Activated T-cell treated with anti-CD3 and anti-CD28 coated beads, Interleukin-2, amount 50 U/mL, for 24 hours (primary cell): ENCODE measurements at regions not wholly inside any gene's neighbourhood (a gene's known extent, or its start where the extent isn't known, plus 50 kb on each side); places are given as distances from the start of the nearest gene placed in this dataset.
"Not testable (repeated sequence)": the region's sequence is repeated elsewhere in the genome, so short reads cannot be mapped to it uniquely, and the experiment has no call there.

Experiments used
- DNase-seq: peaks from one replicate; pipeline ENCODE4 v3.0.0-alpha.2; 2020
- H3K27ac Mint-ChIP-seq: 2 replicates; pipeline ENCODE4 v1.8.0; 2020; ENCODE audit warnings: mild to moderate bottlenecking, mixed read lengths
- H3K27me3 Mint-ChIP-seq: 2 replicates; pipeline ENCODE4 v1.8.0; 2020; ENCODE audit warnings: mixed read lengths
- H3K36me3 Mint-ChIP-seq: 2 replicates; pipeline ENCODE4 v1.8.0; 2020; ENCODE audit warnings: low read depth, mixed read lengths
- H3K4me1 Mint-ChIP-seq: 2 replicates; pipeline ENCODE4 v1.8.0; 2020; ENCODE audit warnings: low read depth, mixed read lengths
- H3K4me3 Mint-ChIP-seq: 2 replicates; pipeline ENCODE4 v1.8.0; 2020; ENCODE audit warnings: mild to moderate bottlenecking, moderate library complexity, mixed read lengths
- H3K9me3 Mint-ChIP-seq: 2 replicates; pipeline ENCODE4 v1.8.0; 2020; ENCODE audit warnings: mixed read lengths

DNA sequence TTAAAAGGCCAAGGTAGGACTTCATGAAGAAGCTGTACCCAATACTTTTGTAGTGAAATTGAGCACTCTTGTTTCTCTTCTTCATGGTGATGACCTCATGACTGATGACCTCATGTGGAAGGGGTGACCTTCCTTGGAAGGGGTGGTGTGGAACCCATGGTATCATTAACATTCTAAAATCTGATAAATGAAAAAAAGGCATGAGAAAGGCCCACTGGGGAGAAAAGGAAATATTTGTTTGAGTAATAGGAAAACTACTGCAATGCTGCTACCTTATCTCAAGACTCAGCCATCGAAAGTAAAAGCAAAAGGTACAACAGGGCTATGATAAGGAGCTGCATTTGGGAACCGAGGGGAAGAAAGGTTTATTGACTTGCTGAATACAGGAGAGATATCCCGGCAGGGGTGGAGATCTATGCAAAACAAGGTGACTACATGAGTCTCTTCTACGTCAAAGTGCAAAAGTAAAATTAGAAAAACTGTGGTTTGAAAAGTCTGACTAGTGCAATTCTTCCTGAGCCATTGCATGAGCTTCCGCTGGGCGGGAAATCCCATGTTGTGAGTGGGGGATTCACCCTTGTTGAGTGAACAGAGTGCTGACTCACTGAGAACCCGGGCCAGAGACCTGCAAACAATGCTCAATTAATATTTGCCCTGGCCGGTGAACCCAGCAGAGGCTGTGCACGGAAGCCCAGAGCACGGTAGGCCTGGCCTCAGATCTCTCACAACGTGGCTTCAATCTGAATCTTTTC is 138.9 kb upstream of the RFC3 start:
- H3K27me3 Mint-ChIP-seq: no peaks in the 10 kb centered on the region
- DNase-seq: peak; percentile 79
- H3K27ac Mint-ChIP-seq: peak overlapping the region; percentile 90
- H3K9me3 Mint-ChIP-seq: no peaks in the 10 kb centered on the region
- peaks cover 38% of the 10 kb centered on the region for H3K4me1 Mint-ChIP-seq
- H3K4me3 Mint-ChIP-seq: peak overlapping the region; percentile 60
- no peaks in the 10 kb centered on the region for H3K36me3 Mint-ChIP-seq

DNA sequence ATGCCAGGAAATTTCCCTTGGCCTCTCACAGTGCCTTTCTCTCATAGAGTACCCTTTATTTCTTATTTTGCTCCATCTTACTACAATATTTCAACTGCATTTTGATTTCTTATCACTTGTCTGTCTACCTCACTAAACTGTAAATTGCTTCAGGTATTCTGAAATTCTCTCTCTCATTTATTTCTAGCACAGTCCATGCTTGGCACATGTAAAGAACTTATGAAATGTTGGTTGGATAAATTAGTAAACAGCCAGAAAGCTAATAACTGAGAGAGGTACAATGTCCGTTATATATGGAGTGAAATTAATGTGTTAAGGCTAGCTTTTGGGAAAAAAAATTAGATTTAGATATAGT is 138.3 kb upstream of the RFC3 start:
- no peaks in the 10 kb centered on the region for H3K9me3 Mint-ChIP-seq
- DNase-seq: no peak
- H3K27me3 Mint-ChIP-seq: no peaks in the 10 kb centered on the region
- H3K4me3 Mint-ChIP-seq: peak overlapping the region; percentile 60
- H3K4me1 Mint-ChIP-seq: peaks cover 38% of the 10 kb centered on the region
- no peaks in the 10 kb centered on the region for H3K36me3 Mint-ChIP-seq
- peak overlapping the region; percentile 90 for H3K27ac Mint-ChIP-seq

DNA sequence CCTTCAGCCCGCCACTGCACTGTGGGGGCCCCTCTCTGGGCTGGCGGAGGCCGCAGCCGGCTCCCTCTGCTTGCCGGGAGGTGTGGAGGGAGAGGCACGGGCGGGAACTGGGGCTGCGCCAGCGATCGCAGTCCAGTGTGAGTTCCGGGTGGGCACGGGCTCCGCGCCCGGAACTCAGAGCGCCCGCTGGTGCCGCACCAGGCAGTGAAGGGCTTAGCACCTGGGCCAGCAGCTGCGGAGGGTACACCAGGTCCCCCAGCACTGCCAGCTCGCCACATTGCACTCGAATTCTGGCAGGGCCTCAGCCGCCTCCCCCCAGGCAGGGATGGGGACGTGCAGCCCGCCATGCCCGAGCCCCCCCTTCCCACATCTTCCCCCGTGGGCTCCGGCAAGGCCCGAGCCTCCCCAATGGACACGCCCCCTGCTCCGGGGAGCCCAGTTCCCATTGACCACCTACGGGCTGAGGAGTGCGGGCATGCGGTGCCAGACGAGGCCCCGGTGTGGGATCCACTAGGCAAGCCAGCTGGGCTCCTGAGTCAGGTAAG is 135.9 kb upstream of the RFC3 start:
- H3K4me3 Mint-ChIP-seq: no peak overlapping the region
- H3K4me1 Mint-ChIP-seq: peaks cover 28% of the 10 kb centered on the region
- DNase-seq: no peak
- H3K27me3 Mint-ChIP-seq: no peaks in the 10 kb centered on the region
- H3K27ac Mint-ChIP-seq: no peak overlapping the region
- no peaks in the 10 kb centered on the region for H3K36me3 Mint-ChIP-seq
- H3K9me3 Mint-ChIP-seq: no peaks in the 10 kb centered on the region

DNA sequence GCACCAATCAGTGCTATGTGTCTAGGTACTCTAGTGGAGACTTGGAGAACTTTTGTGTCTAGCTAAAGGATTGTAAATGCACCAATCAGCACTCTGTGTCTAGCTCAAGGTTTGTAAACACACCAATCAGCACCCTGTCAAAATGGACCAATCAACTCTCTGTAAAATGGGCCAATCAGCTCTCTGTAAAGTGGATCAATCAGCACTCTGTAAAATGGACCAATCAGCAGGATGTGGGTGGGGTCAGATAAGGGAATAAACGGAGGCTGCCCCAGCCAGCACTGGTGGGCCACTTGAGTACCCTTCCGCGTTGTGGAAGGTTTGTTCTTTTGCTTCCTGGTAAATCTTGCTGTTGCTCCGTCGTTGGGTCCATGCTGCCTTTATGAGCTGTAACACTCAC is 135.3 kb upstream of the RFC3 start:
- not testable (repeated sequence) for H3K9me3 Mint-ChIP-seq, H3K27ac Mint-ChIP-seq, DNase-seq, H3K27me3 Mint-ChIP-seq, H3K36me3 Mint-ChIP-seq, H3K4me3 Mint-ChIP-seq
- peaks cover 23% of the 10 kb centered on the region for H3K4me1 Mint-ChIP-seq

DNA sequence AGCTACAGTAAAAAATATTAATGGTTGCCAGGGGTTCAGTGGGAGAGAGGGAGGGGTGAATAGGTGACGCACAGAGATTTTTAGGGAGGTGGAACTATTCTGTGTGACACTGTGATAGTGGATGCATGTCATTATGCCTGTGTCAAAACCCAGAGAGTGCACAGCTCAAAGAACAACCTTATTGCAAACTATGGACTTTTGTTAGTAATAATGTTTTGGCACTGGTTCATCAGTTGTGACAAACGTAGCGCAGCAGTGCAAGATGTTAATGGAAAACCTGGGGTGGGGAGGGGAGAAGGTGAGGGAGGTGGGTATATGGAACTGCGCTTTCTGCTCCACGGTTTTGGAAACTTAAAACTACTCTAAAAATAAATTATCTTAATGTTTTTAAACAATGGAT is 134.6 kb upstream of the RFC3 start:
- peaks cover 3% of the 10 kb centered on the region for H3K27me3 Mint-ChIP-seq
- no peak for DNase-seq
- no peak overlapping the region for H3K27ac Mint-ChIP-seq
- H3K4me1 Mint-ChIP-seq: peaks cover 17% of the 10 kb centered on the region
- H3K4me3 Mint-ChIP-seq: no peak overlapping the region
- H3K36me3 Mint-ChIP-seq: no peaks in the 10 kb centered on the region
- H3K9me3 Mint-ChIP-seq: no peaks in the 10 kb centered on the region

DNA sequence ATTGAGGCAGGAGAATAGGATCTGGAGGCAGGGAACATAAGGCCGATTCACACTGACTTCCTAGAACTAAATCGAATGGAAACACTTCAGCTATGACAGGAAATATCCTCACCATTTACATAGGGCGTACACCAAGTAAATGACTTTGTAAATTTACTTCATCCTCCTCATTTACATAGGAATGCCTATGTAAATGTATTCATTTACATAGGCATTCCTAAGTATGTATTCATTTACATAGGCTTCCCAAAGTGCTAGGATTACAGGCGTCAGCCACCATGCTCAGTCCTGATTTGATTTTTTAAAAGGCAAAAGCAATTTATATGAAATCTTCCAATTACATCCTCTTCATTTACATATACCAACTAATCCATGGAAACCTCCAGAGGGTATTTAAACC is 133.1 kb upstream of the RFC3 start:
- no peak overlapping the region for H3K4me3 Mint-ChIP-seq
- no peak for DNase-seq
- no peak overlapping the region for H3K27ac Mint-ChIP-seq
- H3K27me3 Mint-ChIP-seq: peaks cover 3% of the 10 kb centered on the region
- no peaks in the 10 kb centered on the region for H3K36me3 Mint-ChIP-seq
- no peaks in the 10 kb centered on the region for H3K9me3 Mint-ChIP-seq
- H3K4me1 Mint-ChIP-seq: peaks cover 3% of the 10 kb centered on the region

DNA sequence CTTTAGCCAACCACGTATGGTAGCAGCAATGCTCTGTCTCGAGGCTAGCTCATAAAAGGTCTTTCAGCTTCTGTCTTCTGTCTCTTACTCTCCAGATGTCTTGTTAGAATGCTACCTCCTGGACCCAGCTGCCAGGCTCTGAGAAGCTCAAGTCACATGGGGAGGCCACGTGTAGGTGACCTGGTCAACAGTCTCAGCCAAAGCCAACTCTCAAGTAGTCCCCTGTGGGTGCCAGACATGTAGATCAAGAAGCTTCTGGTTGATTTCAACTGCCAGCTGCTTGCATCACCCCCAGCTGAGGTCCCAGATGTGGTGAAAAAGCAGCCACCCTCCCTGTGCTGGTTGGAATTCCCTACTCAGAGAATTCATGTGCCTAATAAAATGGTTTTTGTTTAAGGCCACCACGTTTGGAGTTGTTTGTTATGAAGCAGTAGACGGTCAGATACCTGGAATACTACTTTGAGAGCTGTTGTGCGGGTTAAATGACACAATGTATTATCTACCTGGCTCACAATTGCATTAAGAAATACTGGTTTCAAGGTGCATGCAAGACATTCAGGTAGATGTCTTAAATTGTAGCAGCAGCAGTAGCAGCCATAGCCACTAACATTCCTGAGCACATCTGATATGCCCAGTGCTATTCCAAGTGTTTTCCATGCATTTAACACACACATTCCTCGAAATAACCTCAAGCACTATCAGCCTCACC is 131.0 kb upstream of the RFC3 start:
- no peak for DNase-seq
- H3K4me1 Mint-ChIP-seq: no peaks in the 10 kb centered on the region
- no peaks in the 10 kb centered on the region for H3K36me3 Mint-ChIP-seq
- H3K4me3 Mint-ChIP-seq: no peak overlapping the region
- H3K27me3 Mint-ChIP-seq: peaks cover 3% of the 10 kb centered on the region
- no peak overlapping the region for H3K27ac Mint-ChIP-seq
- no peaks in the 10 kb centered on the region for H3K9me3 Mint-ChIP-seq

DNA sequence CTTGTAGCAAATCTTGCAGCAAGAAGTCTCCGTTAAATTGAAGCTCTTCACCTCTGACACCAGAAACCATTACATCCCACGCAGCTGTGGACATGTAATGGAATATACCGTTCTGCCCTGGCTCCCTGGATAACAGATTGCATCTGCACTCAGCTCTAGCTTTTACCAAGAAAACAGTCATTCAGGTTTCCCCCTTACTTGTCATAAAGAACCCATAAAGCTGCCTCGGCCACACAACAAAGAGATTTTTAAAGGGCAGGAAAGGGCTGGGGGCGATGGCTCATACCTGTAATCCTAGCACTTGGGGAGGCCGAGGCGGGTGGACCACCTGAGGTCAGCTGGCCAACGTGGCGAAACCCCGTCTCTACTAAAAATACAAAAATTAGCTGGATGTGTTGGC is 127.6 kb upstream of the RFC3 start:
- Mint-ChIP-seq H3K27ac (no peak overlapping the region), H3K36me3 (no peaks in the 10 kb centered on the region), H3K4me1 (no peaks in the 10 kb centered on the region), H3K27me3 (peaks cover 3% of the 10 kb centered on the region), H3K9me3 (no peaks in the 10 kb centered on the region), H3K4me3 (no peak overlapping the region)
- no peak for DNase-seq

DNA sequence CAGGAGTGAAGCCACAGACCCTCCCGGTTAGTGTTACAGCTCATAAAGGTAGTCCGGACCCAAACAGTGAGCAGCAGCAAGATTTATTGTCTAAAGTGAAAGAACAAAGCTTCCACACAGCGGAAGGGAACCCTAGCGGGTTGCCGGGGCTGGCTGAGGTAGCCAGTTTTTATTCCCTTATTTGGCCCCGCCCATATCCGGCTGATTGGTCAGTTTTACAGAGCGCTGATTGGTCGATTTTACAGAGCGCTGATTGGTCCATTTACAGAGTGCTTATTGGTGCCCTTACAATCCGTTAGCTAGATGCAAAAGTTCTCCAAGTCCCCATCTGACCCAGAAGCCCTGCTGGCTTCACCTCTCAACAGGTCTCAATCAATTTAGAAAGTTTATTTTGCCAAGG is 126.0 kb upstream of the RFC3 start:
- peaks cover 3% of the 10 kb centered on the region for H3K27me3 Mint-ChIP-seq
- H3K27ac Mint-ChIP-seq: no peak overlapping the region
- H3K4me3 Mint-ChIP-seq: no peak overlapping the region
- DNase-seq: no peak
- H3K9me3 Mint-ChIP-seq: no peaks in the 10 kb centered on the region
- peaks cover 5% of the 10 kb centered on the region for H3K4me1 Mint-ChIP-seq
- H3K36me3 Mint-ChIP-seq: no peaks in the 10 kb centered on the region

DNA sequence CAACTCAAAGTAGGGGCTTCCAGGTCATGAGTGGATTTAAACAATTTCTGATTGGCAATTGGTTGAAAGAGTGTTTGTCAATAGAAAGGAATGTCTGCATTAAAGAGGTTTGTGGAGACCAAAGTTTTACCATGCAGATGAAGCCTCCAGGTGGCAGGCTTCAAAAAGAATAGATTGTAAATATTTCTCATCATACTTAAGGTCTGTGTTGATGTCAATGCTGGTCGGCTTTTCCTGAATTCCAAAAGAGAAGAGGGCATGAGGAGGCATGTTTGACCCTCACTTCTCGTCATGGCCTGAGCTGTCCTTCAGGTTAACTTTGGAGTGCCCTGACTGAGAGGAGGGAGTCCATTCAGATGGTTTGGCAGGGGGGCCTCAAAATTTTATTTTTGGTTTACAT is 125.4 kb upstream of the RFC3 start:
- no peaks in the 10 kb centered on the region for H3K36me3 Mint-ChIP-seq
- no peak overlapping the region for H3K27ac Mint-ChIP-seq
- H3K9me3 Mint-ChIP-seq: no peaks in the 10 kb centered on the region
- no peak for DNase-seq
- peaks cover 5% of the 10 kb centered on the region for H3K4me1 Mint-ChIP-seq
- H3K4me3 Mint-ChIP-seq: no peak overlapping the region
- peaks cover 2% of the 10 kb centered on the region for H3K27me3 Mint-ChIP-seq

DNA sequence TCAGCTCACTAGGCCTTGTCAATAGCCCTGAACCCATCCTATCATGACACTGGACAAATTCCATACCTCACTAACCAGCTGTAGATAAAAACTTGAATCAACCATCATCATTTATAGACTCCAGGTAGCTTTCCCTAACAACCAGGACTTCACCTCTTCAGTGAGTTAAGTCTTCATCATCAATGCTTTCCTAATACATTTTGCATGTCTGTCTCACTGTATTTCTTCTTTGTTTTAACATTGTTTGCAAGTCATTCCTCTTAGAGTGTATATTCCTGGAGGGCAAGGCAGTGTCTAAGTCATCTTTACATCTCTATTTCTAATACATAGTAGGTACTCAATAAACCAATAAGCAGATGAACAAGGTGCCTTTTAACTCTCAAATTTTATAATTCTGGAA is 123.4 kb upstream of the RFC3 start:
- no peaks in the 10 kb centered on the region for H3K27me3 Mint-ChIP-seq
- DNase-seq: no peak
- H3K36me3 Mint-ChIP-seq: no peaks in the 10 kb centered on the region
- peaks cover 5% of the 10 kb centered on the region for H3K4me1 Mint-ChIP-seq
- H3K9me3 Mint-ChIP-seq: no peaks in the 10 kb centered on the region
- no peak overlapping the region for H3K4me3 Mint-ChIP-seq
- no peak overlapping the region for H3K27ac Mint-ChIP-seq

DNA sequence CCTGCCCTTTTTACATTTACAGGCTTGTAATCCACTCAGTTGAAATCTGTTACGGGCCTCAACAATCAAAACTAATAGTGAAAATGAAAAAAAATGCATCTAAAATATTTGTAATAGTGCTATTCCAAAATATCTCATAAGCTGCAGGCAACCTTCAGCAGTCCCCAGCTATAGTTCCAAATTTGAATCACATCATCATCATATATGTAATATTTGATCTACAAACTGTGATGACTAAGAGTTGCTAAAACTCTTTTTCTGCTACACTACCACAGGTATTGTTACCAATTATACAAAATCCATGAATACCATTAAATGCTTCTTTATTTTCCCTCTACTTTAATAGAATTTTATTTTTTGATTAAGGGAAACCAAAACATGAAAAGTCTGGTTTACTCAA is 121.4 kb upstream of the RFC3 start:
- Mint-ChIP-seq H3K4me3 (no peak overlapping the region), H3K36me3 (no peaks in the 10 kb centered on the region), H3K27me3 (no peaks in the 10 kb centered on the region), H3K9me3 (no peaks in the 10 kb centered on the region), H3K4me1 (peaks cover 5% of the 10 kb centered on the region), H3K27ac (peak overlapping the region; percentile 6)
- DNase-seq: no peak

DNA sequence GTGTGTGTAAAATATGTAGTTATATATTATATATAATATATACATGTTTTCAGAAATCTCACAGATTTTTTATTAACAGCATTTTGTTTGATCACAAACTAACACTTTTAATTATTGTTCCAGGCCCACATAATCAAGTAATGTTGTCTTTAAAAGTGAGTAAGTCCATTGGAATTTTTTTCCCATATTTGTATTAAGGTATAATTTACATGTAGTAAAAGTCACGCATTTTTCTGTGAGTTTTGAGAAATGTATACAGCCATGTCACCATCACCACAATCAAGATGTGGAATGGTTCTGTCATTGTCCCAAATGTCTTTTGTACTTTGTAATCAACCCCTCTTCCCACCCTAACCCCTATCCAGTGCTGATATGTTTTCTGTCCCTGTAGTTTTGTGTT is 120.0 kb upstream of the RFC3 start:
- no peaks in the 10 kb centered on the region for H3K9me3 Mint-ChIP-seq
- H3K27ac Mint-ChIP-seq: no peak overlapping the region
- no peaks in the 10 kb centered on the region for H3K36me3 Mint-ChIP-seq
- peaks cover 5% of the 10 kb centered on the region for H3K4me1 Mint-ChIP-seq
- no peak overlapping the region for H3K4me3 Mint-ChIP-seq
- H3K27me3 Mint-ChIP-seq: peaks cover 3% of the 10 kb centered on the region
- DNase-seq: no peak

DNA sequence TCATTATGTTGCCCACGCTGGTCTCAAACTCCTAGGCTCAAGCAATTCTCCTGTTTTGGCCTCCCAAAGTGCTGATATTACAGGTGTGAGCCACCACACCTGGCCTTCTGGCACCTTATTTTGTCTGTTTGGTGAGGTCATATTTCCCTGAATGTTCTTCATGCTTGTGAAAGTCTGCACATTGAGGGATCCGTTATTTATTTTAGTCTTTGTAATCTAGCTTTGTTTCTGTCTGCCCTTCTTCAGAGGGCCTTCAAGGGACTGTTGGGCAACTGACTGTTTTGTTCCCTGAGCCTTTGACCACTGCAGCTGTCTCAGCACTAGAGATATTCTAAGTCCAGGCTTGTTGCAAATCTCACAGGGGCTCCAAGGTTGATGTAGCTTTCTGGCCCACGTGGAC is 110.5 kb upstream of the RFC3 start:
- Mint-ChIP-seq H3K27ac (no peak overlapping the region), H3K4me1 (no peaks in the 10 kb centered on the region), H3K4me3 (no peak overlapping the region), H3K36me3 (no peaks in the 10 kb centered on the region), H3K9me3 (peaks cover 26% of the 10 kb centered on the region), H3K27me3 (peaks cover 50% of the 10 kb centered on the region)
- DNase-seq: no peak

DNA sequence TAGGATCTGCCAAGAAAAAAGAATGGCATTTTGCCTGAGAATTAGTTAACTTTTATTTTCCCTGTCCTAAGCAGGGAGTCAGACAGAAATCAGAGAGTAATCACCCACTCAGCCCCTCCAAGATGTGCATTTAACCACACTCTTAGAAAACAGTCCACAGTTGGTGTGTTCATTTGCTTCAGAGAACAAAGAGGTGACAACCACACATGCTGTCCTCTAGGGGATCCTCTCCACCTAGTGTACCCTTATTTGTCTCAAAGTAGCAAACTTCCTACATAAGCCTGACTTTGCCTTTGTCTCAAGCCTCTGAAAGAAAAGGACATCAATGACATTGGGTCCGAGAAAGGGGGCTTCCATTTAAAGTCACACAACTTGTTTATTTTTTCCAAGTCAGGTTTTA is 107.0 kb upstream of the RFC3 start:
- H3K36me3 Mint-ChIP-seq: no peaks in the 10 kb centered on the region
- no peak overlapping the region for H3K27ac Mint-ChIP-seq
- peaks cover 12% of the 10 kb centered on the region for H3K9me3 Mint-ChIP-seq
- H3K4me3 Mint-ChIP-seq: no peak overlapping the region
- no peaks in the 10 kb centered on the region for H3K4me1 Mint-ChIP-seq
- peaks cover 31% of the 10 kb centered on the region for H3K27me3 Mint-ChIP-seq
- DNase-seq: no peak
